Embryonic facial prominence (tissue), 1 donor: ENCODE measurements at regions not wholly inside any gene's neighbourhood (a gene's known extent, or its start where the extent isn't known, plus 50 kb on each side); places are given as distances from the start of the nearest gene placed in this dataset.

Experiments used
- DNase-seq: peaks from one replicate; pipeline ENCODE4 v3.0.0-alpha.2; 2016; ENCODE audit errors: extremely low spot score

- no peak for DNase-seq
Measured at GRCh38 chr13:109644956-109645355, 141.4 kb downstream of the IRS2 start.

GRCh38 chr13:109644069-109644750 lies 142.2 kb downstream of the IRS2 start:
- no peak for DNase-seq

DNA sequence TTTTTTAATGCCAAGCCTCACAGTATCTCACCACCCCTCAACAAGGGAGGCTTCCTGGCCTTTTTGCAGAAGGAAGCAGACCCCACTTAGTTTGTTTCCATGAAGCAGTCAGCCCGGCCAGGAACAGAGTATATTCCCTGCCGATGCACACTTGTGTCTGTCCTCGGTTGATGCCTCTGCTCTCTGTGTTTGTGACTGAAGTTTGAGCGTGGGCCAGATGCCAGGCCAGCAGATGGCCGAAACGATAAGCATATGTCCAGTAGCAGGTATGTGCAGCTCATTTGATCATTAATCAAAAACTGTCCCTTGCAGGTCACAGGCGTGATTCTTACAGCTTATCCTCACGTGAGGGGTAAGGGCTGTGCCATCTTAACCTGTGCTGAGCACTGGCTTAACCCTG lies 144.0 kb downstream of the IRS2 start:
- DNase-seq: no peak

DNA sequence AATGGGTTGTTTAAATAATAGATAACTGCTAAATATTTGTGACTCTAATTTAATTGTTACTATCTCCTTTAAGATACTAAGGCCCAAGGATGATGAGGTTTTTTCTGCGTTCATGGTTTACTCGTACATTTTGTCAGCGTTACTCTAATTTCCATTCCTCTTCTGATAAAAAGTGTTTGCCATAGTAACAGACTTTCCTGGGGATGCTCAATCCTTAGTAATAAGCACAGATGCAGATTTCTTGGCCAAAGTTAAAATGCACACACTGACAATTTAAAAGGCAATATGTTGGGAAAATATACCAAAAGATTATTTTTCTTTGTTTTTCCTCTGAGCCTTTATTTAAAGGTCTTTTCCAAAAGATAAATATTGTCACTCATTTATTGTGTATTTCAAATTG lies 149.6 kb downstream of the IRS2 start:
- DNase-seq: no peak

- DNase-seq: no peak
Measured at GRCh38 chr13:109631069-109631468, 155.3 kb downstream of the IRS2 start.

GRCh38 chr13:109630271-109630670 lies 156.1 kb downstream of the IRS2 start:
- DNase-seq: no peak

- DNase-seq: no peak
Measured at GRCh38 chr13:109629737-109630136, 156.6 kb downstream of the IRS2 start.

DNA sequence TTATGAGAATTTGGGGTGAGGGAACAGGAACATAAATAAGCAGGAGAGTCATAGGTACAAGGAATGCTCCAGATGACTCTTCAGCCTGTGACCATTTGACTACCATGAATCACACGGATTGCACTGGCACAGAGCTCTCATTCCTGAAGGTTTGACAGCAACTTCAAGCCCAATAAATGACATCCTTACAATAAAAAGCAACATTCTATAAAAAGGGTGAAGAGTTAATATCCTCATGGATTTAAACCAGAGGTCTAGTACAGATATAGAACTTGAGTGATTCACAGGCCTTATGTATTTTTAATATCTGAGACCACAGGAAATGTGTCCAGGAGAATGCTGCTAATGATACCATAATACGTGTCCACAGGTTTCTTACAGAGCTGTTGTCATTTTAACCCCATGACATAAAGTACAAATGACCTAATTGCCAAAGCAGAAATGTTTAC lies 158.1 kb downstream of the IRS2 start:
- DNase-seq: no peak

- DNase-seq: no peak
Measured at GRCh38 chr13:109627649-109628048, 158.7 kb downstream of the IRS2 start.

DNA sequence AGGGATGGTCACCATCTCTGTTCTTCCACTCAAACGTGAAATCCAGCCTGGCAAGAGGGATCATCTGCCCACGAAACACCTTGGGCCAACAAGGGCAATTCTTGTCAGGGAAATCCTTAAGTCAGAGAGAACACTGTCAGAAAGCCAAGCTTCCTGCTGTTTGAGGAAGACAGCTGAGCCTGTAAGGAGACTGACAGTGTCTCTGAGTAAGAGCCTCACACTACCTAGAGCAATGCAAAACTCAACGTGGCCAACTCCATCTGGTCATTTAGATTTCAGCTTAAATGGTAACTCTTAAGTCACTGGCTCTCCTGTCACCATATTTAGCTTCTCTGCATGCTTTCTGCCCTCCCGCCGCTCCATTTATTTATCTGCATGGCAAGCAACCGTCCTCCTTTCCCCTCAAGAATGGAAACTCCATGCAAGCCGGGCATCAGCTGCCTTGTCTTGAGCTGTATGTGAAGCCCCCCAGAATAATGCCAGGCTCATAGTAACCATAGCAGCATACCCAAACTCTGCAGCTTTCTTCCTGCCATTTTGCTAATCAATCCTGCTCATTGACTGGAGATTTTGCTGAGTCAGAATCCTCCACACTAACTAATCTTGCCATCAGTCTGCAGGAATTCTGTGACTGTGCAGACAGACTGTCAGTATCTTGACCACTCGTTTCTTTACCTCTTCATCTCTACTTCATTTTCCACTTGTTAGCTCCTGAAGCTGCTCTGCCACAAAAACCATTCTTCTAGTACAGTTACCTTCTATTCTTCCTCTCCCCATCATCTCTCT lies 159.8 kb downstream of the IRS2 start:
- DNase-seq: no peak

- no peak for DNase-seq
Measured at GRCh38 chr13:109625156-109625555, 161.2 kb downstream of the IRS2 start.

- no peak for DNase-seq
Measured at GRCh38 chr13:109622006-109622405, 164.4 kb downstream of the IRS2 start.

GRCh38 chr13:109615721-109616420 lies 170.5 kb downstream of the IRS2 start:
- no peak for DNase-seq

DNA sequence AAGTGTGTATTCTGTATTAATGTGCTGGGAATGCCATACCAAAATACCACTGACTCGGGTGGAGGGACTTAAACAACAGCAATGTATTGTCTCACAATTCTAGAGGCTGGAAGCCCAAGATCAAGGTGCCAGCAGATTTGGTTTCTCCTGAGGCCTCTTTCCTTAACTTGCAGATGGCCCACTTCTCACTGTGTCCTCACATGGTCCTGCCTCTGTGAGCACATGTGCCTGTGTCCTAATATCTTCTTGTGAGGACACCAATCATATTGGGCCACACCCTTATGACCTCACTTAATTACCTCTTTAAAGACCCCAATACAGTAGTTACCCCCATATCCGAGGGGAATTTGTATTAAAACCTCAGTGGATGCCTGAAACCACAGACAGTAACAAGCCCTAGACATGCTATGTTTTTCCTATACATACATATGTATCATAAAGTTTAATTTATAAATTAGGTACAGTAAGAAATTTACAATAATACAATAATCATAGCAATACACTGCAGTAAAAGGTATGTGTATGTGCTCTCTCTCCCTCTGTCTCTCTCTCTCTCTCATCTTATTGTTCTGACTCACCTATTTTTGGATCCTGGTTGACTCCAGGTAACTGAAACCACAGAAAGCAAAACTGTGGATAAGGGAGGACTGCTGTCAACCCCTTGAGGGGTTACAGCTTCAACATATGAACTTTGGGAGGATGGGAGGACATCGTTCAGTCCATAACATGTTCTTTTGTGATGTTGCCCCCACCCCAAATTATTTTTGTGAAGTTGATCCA lies 174.3 kb downstream of the IRS2 start:
- DNase-seq: no peak

- DNase-seq: no peak
Measured at GRCh38 chr13:109610517-109610916, 175.9 kb downstream of the IRS2 start.

- DNase-seq: no peak
Measured at GRCh38 chr13:109608503-109608902, 177.9 kb downstream of the IRS2 start.

- no peak for DNase-seq
Measured at GRCh38 chr13:109608059-109608458, 178.3 kb downstream of the IRS2 start.

DNA sequence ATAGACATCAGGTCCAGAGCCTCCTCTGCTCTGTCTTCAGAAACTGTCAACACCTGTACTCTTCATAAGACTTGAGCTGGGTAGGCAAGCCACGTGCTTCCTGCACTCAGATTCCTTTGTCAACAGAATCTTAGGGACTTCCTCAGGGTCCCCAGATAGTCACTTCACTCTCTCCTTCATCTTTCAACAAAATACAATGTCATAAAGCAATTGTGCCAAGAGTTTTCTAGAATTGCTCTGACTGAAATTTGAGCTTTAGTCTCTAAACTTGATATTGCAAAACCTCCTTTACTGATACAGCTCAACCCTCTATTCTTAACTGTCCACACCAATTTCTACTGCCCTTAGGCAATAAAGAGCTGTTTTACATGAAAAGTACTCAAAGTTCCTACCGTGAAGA lies 179.9 kb downstream of the IRS2 start:
- no peak for DNase-seq

GRCh38 chr13:109605846-109606245 lies 180.5 kb downstream of the IRS2 start:
- peak; percentile 50 for DNase-seq

GRCh38 chr13:109604894-109605293 lies 181.5 kb downstream of the IRS2 start:
- no peak for DNase-seq

- DNase-seq: no peak
Measured at GRCh38 chr13:109602356-109602755, 184.0 kb downstream of the IRS2 start.
